ENCODE measurements at regions not wholly inside any gene's neighbourhood (a gene's known extent, or its start where the extent isn't known, plus 50 kb on each side); places are given as distances from the start of the nearest gene placed in this dataset.

- WGBS (ENCODE audit: extremely low coverage, insufficient read length, low lambda C conversion rate), result no CpG with 5 or more reads among the region's 1 CpG
- no peaks in the 10 kb centered on the region for H3K79me1 ChIP-seq (ENCODE audit: insufficient read depth, low read depth, low read length, poor library complexity, severe bottlenecking)
- H4K20me1 ChIP-seq (ENCODE audit: control insufficient read depth, insufficient read depth, insufficient read length), result no peaks in the 10 kb centered on the region
- H3K4me1 Mint-ChIP-seq, result no peaks in the 10 kb centered on the region
- no peak overlapping the region for H4K5ac ChIP-seq (ENCODE audit: insufficient read length, low read depth, low read length)
- no peak overlapping the region for H2AK5ac ChIP-seq (ENCODE audit: insufficient read length, low read length)
- H3K27me3 ChIP-seq (ENCODE audit: insufficient read depth, low read length), result no peaks in the 10 kb centered on the region
- H3K18ac ChIP-seq (ENCODE audit: insufficient read length, low read depth, low read length), result no peak overlapping the region
- H3K4ac ChIP-seq (ENCODE audit: low read depth, low read length), result no peak overlapping the region
- H4K8ac ChIP-seq (replicated peaks; ENCODE audit: insufficient read length, low read depth, low read length), result no peak overlapping the region
- no peak overlapping the region for H3K27ac Mint-ChIP-seq
- no peak overlapping the region for H2AFZ ChIP-seq (ENCODE audit: low read length)
- peaks cover 14 to 20% of the 10 kb centered on the region in 2 experiments for H3K9me3 Mint-ChIP-seq
- H3K79me2 ChIP-seq (ENCODE audit: insufficient read depth, low read length), result no peaks in the 10 kb centered on the region
- no peak overlapping the region for H3K23ac ChIP-seq (ENCODE audit: insufficient read length, low read depth, low read length)
- H3T11ph ChIP-seq (ENCODE audit: low read length), result no peak overlapping the region
- H3K9me3 ChIP-seq (ENCODE audit: control insufficient read depth, low read depth, low read length), result no peaks in the 10 kb centered on the region
- H3K4me2 ChIP-seq (ENCODE audit: insufficient read depth, insufficient read length, low read length), result no peak overlapping the region
- no peaks in the 10 kb centered on the region; the same call in none of the 2 replicates for H3K27me3 Mint-ChIP-seq (ENCODE audit: low read depth)
- H2BK12ac ChIP-seq (ENCODE audit: insufficient read length, low read depth, low read length), result no peak overlapping the region
- H3K14ac ChIP-seq (ENCODE audit: insufficient read depth, low read length), result no peak overlapping the region
- H2BK20ac ChIP-seq (ENCODE audit: low read depth, low read length, poor library complexity, severe bottlenecking), result no peak overlapping the region
- no peak overlapping the region for H2BK15ac ChIP-seq (ENCODE audit: low read depth, low read length)
- no peak overlapping the region for H2BK120ac ChIP-seq (ENCODE audit: low read depth, low read length, poor library complexity, severe bottlenecking)
- H4K91ac ChIP-seq (ENCODE audit: insufficient read length, low read depth, low read length), result no peak overlapping the region
- peaks cover 3 to 4% (median 3%) of the 10 kb centered on the region in 3 experiments; a peak in 6 of 7 replicates for H3K36me3 Mint-ChIP-seq (ENCODE audit: insufficient read depth in 1 of 3, low read depth in 3 of 3)
- H3K56ac ChIP-seq (ENCODE audit: insufficient read length, low read depth, low read length), result no peak overlapping the region
- H3K4me3 Mint-ChIP-seq, result no peak overlapping the region
- no peaks in the 10 kb centered on the region for H3K4me1 ChIP-seq (ENCODE audit: insufficient read depth, low read length)
- H2BK5ac ChIP-seq (ENCODE audit: insufficient read length, low read length), result no peak overlapping the region
- H3K27ac ChIP-seq (ENCODE audit: insufficient read length, low read depth, low read length), result no peak overlapping the region
- TF ChIP-seq, protein P1, sequence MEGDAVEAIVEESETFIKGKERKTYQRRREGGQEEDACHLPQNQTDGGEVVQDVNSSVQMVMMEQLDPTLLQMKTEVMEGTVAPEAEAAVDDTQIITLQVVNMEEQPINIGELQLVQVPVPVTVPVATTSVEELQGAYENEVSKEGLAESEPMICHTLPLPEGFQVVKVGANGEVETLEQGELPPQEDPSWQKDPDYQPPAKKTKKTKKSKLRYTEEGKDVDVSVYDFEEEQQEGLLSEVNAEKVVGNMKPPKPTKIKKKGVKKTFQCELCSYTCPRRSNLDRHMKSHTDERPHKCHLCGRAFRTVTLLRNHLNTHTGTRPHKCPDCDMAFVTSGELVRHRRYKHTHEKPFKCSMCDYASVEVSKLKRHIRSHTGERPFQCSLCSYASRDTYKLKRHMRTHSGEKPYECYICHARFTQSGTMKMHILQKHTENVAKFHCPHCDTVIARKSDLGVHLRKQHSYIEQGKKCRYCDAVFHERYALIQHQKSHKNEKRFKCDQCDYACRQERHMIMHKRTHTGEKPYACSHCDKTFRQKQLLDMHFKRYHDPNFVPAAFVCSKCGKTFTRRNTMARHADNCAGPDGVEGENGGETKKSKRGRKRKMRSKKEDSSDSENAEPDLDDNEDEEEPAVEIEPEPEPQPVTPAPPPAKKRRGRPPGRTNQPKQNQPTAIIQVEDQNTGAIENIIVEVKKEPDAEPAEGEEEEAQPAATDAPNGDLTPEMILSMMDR (conservative IDR thresholded peaks at IDR 0.05), result no peak
- no peaks in the 10 kb centered on the region for H3K23me2 ChIP-seq (ENCODE audit: insufficient read length, low read depth, low read length, poor library complexity, severe bottlenecking)
- no peak overlapping the region for H3K9ac ChIP-seq (ENCODE audit: extremely low read depth, insufficient read length, low read length)
- no peak for DNase-seq
These were observed 159.5 kb upstream of the SYNCRIP start for GRCh38 chr6:85802162-85802561.
